AG09309 (cell line): ENCODE measurements at regions not wholly inside any gene's neighbourhood (a gene's known extent, or its start where the extent isn't known, plus 50 kb on each side); places are given as distances from the start of the nearest gene placed in this dataset.

ENCODE experiments used
- DNase-seq: peaks from one replicate; pipeline ENCODE4 v3.0.0-alpha.2; 2010; ENCODE audit warnings: low read depth
- H3K4me3 ChIP-seq: 2 replicates; pipeline ENCODE4 v1.5.1; 2011; ENCODE audit warnings: mild to moderate bottlenecking, low read depth, low read length, moderate library complexity; ENCODE audit not compliant: control insufficient read depth
- TF ChIP-seq, protein P1 (sequence below): IDR thresholded peaks from 2 replicates; pipeline ENCODE4 v1.5.1; 2011; ENCODE audit warnings: mild to moderate bottlenecking, low read depth, low read length, inconsistent platforms; ENCODE audit not compliant: insufficient read depth, control insufficient read depth; ENCODE audit errors: missing control alignments

DNA sequence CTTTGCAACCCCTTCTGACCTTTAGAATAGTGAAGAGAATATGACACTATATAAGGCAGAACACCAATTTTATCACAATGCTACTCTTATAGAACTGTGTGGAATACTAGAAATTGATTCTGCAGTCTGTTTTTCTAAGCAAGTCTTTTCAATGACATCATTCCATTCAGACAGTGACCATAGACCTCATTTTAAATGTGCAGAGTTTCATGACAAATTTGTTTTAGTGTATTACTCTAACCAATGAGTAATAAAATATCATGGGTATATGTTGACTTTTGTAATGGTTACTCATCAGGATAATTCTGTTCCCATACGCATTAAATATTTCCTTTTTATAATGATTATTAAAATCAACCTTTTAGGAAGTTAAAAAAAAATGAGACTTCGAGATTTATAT, 219.9 kb downstream of the COX7C start:
- DNase-seq, result no peak
- no peak overlapping the region for H3K4me3 ChIP-seq
- TF ChIP-seq, protein P1, sequence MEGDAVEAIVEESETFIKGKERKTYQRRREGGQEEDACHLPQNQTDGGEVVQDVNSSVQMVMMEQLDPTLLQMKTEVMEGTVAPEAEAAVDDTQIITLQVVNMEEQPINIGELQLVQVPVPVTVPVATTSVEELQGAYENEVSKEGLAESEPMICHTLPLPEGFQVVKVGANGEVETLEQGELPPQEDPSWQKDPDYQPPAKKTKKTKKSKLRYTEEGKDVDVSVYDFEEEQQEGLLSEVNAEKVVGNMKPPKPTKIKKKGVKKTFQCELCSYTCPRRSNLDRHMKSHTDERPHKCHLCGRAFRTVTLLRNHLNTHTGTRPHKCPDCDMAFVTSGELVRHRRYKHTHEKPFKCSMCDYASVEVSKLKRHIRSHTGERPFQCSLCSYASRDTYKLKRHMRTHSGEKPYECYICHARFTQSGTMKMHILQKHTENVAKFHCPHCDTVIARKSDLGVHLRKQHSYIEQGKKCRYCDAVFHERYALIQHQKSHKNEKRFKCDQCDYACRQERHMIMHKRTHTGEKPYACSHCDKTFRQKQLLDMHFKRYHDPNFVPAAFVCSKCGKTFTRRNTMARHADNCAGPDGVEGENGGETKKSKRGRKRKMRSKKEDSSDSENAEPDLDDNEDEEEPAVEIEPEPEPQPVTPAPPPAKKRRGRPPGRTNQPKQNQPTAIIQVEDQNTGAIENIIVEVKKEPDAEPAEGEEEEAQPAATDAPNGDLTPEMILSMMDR, result no peak

DNA sequence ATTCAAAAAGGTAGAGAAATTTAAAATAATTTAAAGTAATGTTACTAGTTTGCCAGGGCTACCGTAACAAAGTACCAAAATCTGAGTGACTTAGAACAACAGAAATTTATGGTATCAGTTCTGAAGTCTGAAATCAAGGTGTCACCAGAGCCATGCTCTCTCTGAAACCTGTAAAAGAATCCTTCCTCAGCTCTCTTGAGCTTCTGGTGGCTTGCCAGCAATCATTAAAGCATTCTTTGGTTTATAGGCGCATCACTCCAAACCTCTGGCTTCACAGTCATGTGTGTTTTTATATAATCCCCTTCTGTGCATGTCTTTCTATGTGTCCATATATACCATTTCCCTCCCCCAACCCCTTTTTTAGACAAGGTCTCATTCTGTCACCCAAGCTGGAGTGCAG, 220.3 kb downstream of the COX7C start:
- DNase-seq, result no peak
- no peak overlapping the region for H3K4me3 ChIP-seq
- TF ChIP-seq, protein P1, result no peak

DNA sequence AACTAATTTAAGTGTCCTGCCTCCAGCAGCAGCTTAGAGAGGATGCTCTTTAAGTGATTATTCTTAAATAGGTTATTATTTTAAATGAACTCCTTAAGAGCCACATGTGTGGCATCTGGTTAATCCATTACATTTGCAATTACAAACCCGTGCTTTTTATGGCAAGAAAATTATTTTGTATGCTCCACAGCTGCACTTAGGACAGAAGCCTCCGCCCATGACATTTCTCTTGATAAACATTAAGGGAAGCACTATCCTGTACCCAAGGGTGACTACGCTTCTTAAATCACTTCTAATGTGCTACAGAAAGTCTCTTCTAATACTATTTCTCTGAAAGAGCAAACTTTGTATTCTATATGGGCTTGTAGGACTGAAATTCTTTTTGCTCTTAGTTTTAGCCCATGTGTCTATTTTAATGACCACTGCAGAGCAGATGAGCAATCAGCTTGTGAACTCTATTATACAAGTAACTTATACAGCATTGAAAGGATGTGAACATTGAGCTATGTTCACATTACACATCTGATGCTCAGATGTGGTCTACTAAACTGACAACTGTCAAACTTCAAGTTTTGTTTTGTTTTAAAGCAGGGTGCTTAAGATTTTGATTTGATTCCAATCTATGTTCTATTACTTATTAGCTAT, 223.4 kb downstream of the COX7C start:
- no peak for DNase-seq
- TF ChIP-seq, protein P1, result no peak
- H3K4me3 ChIP-seq, result no peak overlapping the region

DNA sequence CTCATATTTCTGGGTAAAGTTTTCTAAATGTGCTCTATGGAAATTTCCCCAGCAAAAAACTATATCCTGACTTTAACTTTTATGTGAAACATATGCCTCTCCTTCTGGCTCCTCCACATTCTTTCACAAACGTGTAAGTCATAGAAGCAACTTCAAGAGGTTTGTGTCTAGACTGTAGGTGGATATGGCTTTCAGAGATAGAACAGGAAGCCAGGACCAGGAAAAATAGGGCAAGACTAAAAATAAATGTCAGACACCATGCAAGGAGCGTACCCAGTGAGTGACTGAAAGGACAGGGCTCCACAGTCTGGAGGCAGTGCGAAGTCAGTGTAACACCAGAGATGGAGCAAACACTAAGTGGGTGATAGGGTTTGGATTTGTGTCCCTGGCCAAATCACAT, 240.7 kb downstream of the COX7C start:
- no peak overlapping the region for H3K4me3 ChIP-seq
- TF ChIP-seq, protein P1, result no peak
- DNase-seq, result no peak

DNA sequence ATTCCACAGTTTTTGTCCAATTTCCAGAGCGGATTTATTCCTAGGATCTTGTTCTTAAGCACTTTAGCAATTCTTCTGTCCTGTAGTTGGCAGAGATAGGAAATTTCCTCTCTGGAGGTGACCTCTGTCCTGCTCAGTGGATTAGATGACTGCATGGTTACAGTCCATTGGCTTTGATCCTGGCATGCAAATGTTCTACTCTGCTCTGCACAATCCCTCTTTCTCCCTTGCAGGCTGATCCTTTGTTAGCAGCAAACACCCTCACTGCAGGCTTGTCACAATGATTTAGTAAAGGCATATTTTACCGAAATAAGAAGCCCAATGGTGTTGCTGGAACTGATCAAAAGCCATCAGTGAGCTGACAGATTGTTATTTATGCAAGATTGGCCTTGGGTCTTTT, 243.8 kb downstream of the COX7C start:
- TF ChIP-seq, protein P1, result no peak
- H3K4me3 ChIP-seq, result no peak overlapping the region
- DNase-seq, result no peak

DNA sequence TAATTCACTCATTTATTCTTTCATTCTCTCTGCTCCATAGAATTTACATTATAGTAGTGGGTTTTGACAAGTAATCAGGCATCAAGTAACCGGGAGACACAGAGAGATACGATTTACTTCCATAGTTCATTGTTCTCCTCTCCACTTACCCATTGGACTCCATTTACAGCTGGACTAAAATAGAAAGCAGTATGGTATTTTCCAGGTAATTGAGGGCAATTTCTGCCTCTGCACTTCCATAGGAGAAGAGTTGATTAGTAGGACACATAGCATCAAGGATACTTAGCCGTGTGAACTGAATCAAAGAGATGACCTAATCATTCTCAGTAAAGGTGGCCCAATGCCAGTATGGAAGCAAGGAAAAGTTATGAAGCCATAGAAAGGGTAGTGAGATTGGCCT, 244.4 kb downstream of the COX7C start:
- TF ChIP-seq, protein P1, result no peak
- H3K4me3 ChIP-seq, result no peak overlapping the region
- DNase-seq, result no peak

DNA sequence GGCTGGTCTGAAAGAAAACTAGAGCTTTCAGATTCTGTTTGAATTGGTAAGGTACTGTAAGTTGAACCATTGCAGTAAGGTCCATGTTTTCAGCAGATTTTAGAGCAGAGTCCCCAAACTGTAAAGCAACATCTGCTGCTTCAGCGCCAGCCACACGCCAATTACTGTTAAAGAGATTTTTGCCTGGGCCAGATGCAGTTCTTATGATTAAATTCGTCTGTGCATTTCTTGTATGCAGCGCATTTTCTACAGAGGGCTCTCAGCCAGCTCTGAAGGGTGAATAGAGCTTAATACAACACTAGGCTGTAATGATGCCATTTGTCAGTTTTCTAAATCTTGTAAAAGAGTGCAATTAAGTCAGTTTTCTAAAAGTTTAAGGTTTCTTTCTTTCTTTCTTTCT, 246.3 kb downstream of the COX7C start:
- TF ChIP-seq, protein P1, result no peak
- no peak overlapping the region for H3K4me3 ChIP-seq
- DNase-seq, result no peak
